ENCODE measurements at regions not wholly inside any gene's neighbourhood (a gene's known extent, or its start where the extent isn't known, plus 50 kb on each side); places are given as distances from the start of the nearest gene placed in this dataset.

DNA sequence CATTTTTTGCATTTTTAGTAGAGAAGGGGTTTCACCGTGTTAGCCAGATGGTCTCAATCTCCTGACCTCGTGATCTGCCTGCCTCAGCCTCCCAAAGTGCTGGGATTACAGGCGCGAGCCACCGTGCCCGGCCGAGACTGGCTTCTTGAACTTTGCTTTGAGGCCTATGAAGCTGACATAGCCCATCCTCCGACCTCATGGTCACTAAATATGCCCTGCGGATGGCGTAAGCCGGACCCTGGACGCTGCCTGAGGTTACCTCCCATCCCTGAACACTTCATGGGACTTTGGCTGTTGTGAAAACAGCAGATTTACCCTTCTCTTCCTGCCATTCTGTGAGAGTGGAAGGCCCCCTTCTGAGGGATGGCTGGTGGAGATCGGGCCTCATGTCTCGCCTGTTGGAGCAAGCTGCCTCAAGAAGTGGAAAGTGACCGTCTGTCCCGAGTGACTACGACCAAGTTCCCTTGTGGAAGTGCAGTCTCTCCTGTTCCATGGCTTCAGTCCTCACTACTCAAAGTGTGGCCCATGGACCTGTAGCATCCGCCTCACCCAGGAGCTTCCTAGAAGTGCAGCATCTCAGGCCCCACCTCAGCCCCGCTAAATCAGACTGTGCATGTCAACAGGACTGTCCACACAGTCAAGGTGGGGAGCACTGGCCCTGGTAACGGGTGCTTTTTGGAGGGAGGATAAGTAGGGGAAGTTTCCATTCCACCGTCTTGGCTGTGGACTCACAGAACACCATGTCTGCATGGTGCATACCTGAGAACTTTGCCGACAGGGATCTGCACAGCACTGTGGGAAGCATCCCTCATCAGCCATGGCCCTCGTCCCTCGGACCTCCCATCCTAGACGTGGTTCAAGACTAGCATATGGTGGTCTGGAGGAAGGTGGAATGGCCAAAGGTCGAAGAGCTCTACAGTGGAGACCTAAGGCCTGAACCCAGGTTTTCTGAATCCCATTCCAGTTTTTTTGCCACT, 210.5 kb upstream of the SHH start:
- Histone ChIP-seq H3K27ac (no peak overlapping the region), H3K9me3 (peaks cover 0 to 6% (median 0%) of the 10 kb centered on the region in 4 donors), H3K36me3 (no peaks in the 10 kb centered on the region), H3K27me3 (no peaks in the 10 kb centered on the region), H3K4me3 (no peak overlapping the region), H3K4me1 (no peaks in the 10 kb centered on the region)
- DNase-seq (peak in 1 of 2 donors; percentile 45), ATAC-seq (ENCODE audit: low FRiP score in 2 of 2) (no peak)
- TF ChIP-seq EP300 (IDR thresholded peaks at IDR 0.05) (no peak), POLR2A (IDR thresholded peaks at IDR 0.05) (no peak), CTCF (IDR thresholded peaks at IDR 0.05) (no peak), POLR2AphosphoS5 (IDR thresholded peaks at IDR 0.05) (no peak)
- WGBS, 2 donors, result 89 to 90% methylated on average over 14 to 26 of the region's 26 CpGs

GRCh38 chr7:156021471-156021870, 209.2 kb upstream of the SHH start:
- H3K36me3 ChIP-seq, result no peaks in the 10 kb centered on the region
- H3K27ac ChIP-seq, result no peak overlapping the region
- ATAC-seq (ENCODE audit: low FRiP score in 2 of 2) (no peak), DNase-seq (peak in 1 of 2 donors; percentile 62)
- no peaks in the 10 kb centered on the region for H3K27me3 ChIP-seq
- TF ChIP-seq CTCF (IDR thresholded peaks at IDR 0.05), result no peak
- TF ChIP-seq POLR2A (IDR thresholded peaks at IDR 0.05), result no peak
- no peak for TF ChIP-seq EP300 (IDR thresholded peaks at IDR 0.05)
- TF ChIP-seq POLR2AphosphoS5 (IDR thresholded peaks at IDR 0.05), result no peak
- 83 to 90% methylated on average over 9 of the region's 9 CpGs for WGBS, 2 donors
- H3K4me1 ChIP-seq, result no peaks in the 10 kb centered on the region
- H3K4me3 ChIP-seq, result no peak overlapping the region
- H3K9me3 ChIP-seq, result peaks cover 0 to 6% (median 0%) of the 10 kb centered on the region in 4 donors

- H3K27me3 ChIP-seq, result no peaks in the 10 kb centered on the region
- no peaks in the 10 kb centered on the region for H3K4me1 ChIP-seq
- ATAC-seq (ENCODE audit: low FRiP score in 2 of 2), result no peak
- H3K27ac ChIP-seq, result no peak overlapping the region
- TF ChIP-seq POLR2AphosphoS5 (IDR thresholded peaks at IDR 0.05) (no peak), POLR2A (IDR thresholded peaks at IDR 0.05) (no peak), CTCF (IDR thresholded peaks at IDR 0.05) (no peak), EP300 (IDR thresholded peaks at IDR 0.05) (no peak)
- WGBS, 2 donors, result 79 to 80% methylated on average over 5 of the region's 5 CpGs
- H3K4me3 ChIP-seq, result no peak overlapping the region
- no peak for DNase-seq
- peaks cover 0 to 6% (median 0%) of the 10 kb centered on the region in 4 donors for H3K9me3 ChIP-seq
- no peaks in the 10 kb centered on the region for H3K36me3 ChIP-seq
Observed at GRCh38 chr7:156020566-156020965, 208.3 kb upstream of the SHH start.

GRCh38 chr7:156019776-156020565, 207.7 kb upstream of the SHH start:
- peaks cover 0 to 6% (median 0%) of the 10 kb centered on the region in 4 donors for H3K9me3 ChIP-seq
- no peak for TF ChIP-seq POLR2AphosphoS5 (IDR thresholded peaks at IDR 0.05)
- TF ChIP-seq POLR2A (IDR thresholded peaks at IDR 0.05), result no peak
- no peak for TF ChIP-seq EP300 (IDR thresholded peaks at IDR 0.05)
- no peak for TF ChIP-seq CTCF (IDR thresholded peaks at IDR 0.05)
- H3K27me3 ChIP-seq, result no peaks in the 10 kb centered on the region
- no peaks in the 10 kb centered on the region for H3K4me1 ChIP-seq
- no peak overlapping the region for H3K4me3 ChIP-seq
- ATAC-seq (ENCODE audit: low FRiP score in 2 of 2) (no peak), DNase-seq (no peak)
- H3K36me3 ChIP-seq, result no peaks in the 10 kb centered on the region
- WGBS, 2 donors, result 79 to 85% methylated on average over 13 of the region's 13 CpGs
- no peak overlapping the region for H3K27ac ChIP-seq

Data from upper lobe of left lung (tissue), 6 donors.